ENCODE measurements at regions not wholly inside any gene's neighbourhood (a gene's known extent, or its start where the extent isn't known, plus 50 kb on each side); places are given as distances from the start of the nearest gene placed in this dataset.

DNA sequence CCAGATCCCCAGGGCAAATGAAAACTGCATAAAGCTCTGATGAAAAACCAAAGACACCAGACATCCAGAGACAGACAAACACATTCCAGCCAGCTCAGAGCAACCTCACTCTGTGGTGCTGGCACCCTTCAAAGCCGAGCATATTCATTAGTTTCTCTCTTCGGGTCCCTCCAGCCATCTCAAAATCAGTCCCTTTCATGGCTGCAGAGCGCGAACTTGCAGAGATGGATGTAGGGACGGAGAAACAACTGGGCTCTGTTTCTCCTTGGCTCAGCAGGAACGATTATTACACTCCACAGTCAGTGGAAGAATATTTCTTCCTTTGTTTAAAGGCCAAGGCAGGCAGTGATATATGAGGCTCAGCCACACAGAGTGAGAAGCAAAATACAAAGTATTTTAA, 50.4 kb upstream of the SYN2 start:
- TF ChIP-seq EZH2 (IDR thresholded peaks at IDR 0.05; ENCODE audit: low read length, missing control alignments) = no peak
- TF ChIP-seq, protein P1, sequence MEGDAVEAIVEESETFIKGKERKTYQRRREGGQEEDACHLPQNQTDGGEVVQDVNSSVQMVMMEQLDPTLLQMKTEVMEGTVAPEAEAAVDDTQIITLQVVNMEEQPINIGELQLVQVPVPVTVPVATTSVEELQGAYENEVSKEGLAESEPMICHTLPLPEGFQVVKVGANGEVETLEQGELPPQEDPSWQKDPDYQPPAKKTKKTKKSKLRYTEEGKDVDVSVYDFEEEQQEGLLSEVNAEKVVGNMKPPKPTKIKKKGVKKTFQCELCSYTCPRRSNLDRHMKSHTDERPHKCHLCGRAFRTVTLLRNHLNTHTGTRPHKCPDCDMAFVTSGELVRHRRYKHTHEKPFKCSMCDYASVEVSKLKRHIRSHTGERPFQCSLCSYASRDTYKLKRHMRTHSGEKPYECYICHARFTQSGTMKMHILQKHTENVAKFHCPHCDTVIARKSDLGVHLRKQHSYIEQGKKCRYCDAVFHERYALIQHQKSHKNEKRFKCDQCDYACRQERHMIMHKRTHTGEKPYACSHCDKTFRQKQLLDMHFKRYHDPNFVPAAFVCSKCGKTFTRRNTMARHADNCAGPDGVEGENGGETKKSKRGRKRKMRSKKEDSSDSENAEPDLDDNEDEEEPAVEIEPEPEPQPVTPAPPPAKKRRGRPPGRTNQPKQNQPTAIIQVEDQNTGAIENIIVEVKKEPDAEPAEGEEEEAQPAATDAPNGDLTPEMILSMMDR (conservative IDR thresholded peaks at IDR 0.05 in 1 of 2, IDR thresholded peaks at IDR 0.05 in 1 of 2; ENCODE audit: low read depth in 1 of 2, low read length in 2 of 2) = no peak

All from fibroblast of lung (primary cell).